SU-DHL-6 (cell line): ENCODE measurements at regions not wholly inside any gene's neighbourhood (a gene's known extent, or its start where the extent isn't known, plus 50 kb on each side); places are given as distances from the start of the nearest gene placed in this dataset.

Experiments used
- H2AFZ ChIP-seq: fragments of 200-600 bp; sonication (generic); 2 replicates; pipeline ENCODE4 v1.6.1; 2014; ENCODE audit warnings: low read depth, mild to moderate bottlenecking, moderate library complexity, mixed read lengths, antibody characterized with exemption, low read length; ENCODE audit not compliant: severe bottlenecking
- H3F3A ChIP-seq: fragments of 200-600 bp; shearing (Covaris generic); 2 replicates; pipeline ENCODE4 v1.6.0; 2016; ENCODE audit warnings: antibody characterized with exemption, mild to moderate bottlenecking; ENCODE audit not compliant: insufficient read depth
- H3K27ac ChIP-seq: fragments of 200-600 bp; sonication (generic); 2 replicates; pipeline ENCODE4 v1.5.1; 2016; ENCODE audit warnings: low read depth, mild to moderate bottlenecking, low read length, moderate library complexity, mixed read lengths
- H3K27me3 ChIP-seq: fragments of 200-600 bp; sonication (generic), shearing (Covaris generic); 2 replicates; pipeline ENCODE4 v1.6.0; 2014; ENCODE audit warnings: mild to moderate bottlenecking, low read length
- H3K36me3 ChIP-seq: fragments of 200-600 bp; sonication (generic); 2 replicates; pipeline ENCODE4 v1.6.1; 2014; ENCODE audit warnings: mild to moderate bottlenecking, low read length, mixed read lengths
- H3K4me2 ChIP-seq: fragments of 300-600, 200-600 bp; shearing (Covaris generic), sonication (generic); 2 replicates; pipeline ENCODE4 v1.6.0; 2014; ENCODE audit warnings: low read length, low read depth, mild to moderate bottlenecking; ENCODE audit not compliant: poor library complexity, severe bottlenecking
- H3K4me3 ChIP-seq: fragments of 200-600 bp; sonication (generic); 2 replicates; pipeline ENCODE4 v1.5.1; 2014; ENCODE audit warnings: antibody characterized with exemption, low read length, mild to moderate bottlenecking, mixed read lengths; ENCODE audit not compliant: insufficient read depth, poor library complexity, severe bottlenecking
- H3K79me2 ChIP-seq: fragments of 200-600 bp; sonication (generic); 2 replicates; pipeline ENCODE4 v1.6.1; 2014; ENCODE audit warnings: mild to moderate bottlenecking, low read length, moderate library complexity; ENCODE audit not compliant: insufficient read depth
- H3K9ac ChIP-seq: fragments of 200-600 bp; sonication (generic); 2 replicates; pipeline ENCODE4 v1.7.0; 2014; ENCODE audit warnings: mild to moderate bottlenecking, low read length
- H3K9me2 ChIP-seq: fragments of 200-600 bp; sonication (generic); replicated peaks from 2 replicates; pipeline ENCODE4 v1.6.1; 2014; ENCODE audit warnings: low read length; ENCODE audit not compliant: insufficient read depth
- H3K9me3 ChIP-seq: fragments of 200-600 bp; sonication (generic); 2 replicates; pipeline ENCODE4 v1.6.1; 2014; ENCODE audit warnings: low read length, mixed read lengths; ENCODE audit not compliant: insufficient read depth
- H4K20me1 ChIP-seq: fragments of 200-600 bp; sonication (generic); 2 replicates; pipeline ENCODE4 v1.6.1; 2014; ENCODE audit warnings: low read depth, mild to moderate bottlenecking, antibody characterized with exemption, low read length, moderate library complexity, mixed read lengths
- CTCF ChIP-seq: fragments of 200-600 bp; sonication (generic); IDR thresholded peaks from one replicate; pipeline ENCODE4 v1.5.1; 2017; ENCODE audit warnings: antibody characterized with exemption, mild to moderate bottlenecking, low read length, moderate library complexity; ENCODE audit not compliant: insufficient read depth, poor library complexity, severe bottlenecking
- EZH2phosphoT487 ChIP-seq: fragments of 200-600 bp; sonication (generic), shearing (Covaris generic); conservative IDR thresholded peaks from 2 replicates; pipeline ENCODE4 v1.6.1; 2018; ENCODE audit warnings: mild to moderate bottlenecking, antibody characterized with exemption, low read length, moderate library complexity, mixed read lengths

- Histone ChIP-seq H3K4me2 (no peak overlapping the region), H3K27me3 (no peaks in the 10 kb centered on the region), H3K9me2 (no peaks in the 10 kb centered on the region), H4K20me1 (no peaks in the 10 kb centered on the region), H3K79me2 (no peaks in the 10 kb centered on the region), H3K9ac (no peak overlapping the region), H3K9me3 (no peaks in the 10 kb centered on the region), H3K4me3 (no peak overlapping the region), H3K36me3 (no peaks in the 10 kb centered on the region), H3F3A (no peaks in the 10 kb centered on the region), H3K27ac (no peak overlapping the region), H2AFZ (peak overlapping the region; percentile 23)
- TF ChIP-seq EZH2phosphoT487 (no peak), CTCF (no peak)
Measured at GRCh38 chr1:88060112-88060673, 623.9 kb upstream of the PKN2 start.

GRCh38 chr1:88060750-88061491 is 623.2 kb upstream of the PKN2 start:
- Histone ChIP-seq H4K20me1 (no peaks in the 10 kb centered on the region), H3K27ac (no peak overlapping the region), H3K36me3 (no peaks in the 10 kb centered on the region), H3K27me3 (no peaks in the 10 kb centered on the region), H3K9ac (no peak overlapping the region), H3K9me3 (no peaks in the 10 kb centered on the region), H3K4me2 (no peak overlapping the region), H3K4me3 (no peak overlapping the region), H3K79me2 (no peaks in the 10 kb centered on the region), H3F3A (no peaks in the 10 kb centered on the region), H2AFZ (peak overlapping the region; percentile 23), H3K9me2 (no peaks in the 10 kb centered on the region)
- TF ChIP-seq CTCF (no peak), EZH2phosphoT487 (no peak)

GRCh38 chr1:88061492-88062177 is 622.4 kb upstream of the PKN2 start:
- H3K4me2 ChIP-seq, result no peak overlapping the region
- no peak overlapping the region for H3K27ac ChIP-seq

More at GRCh38 chr1:88061492-88062177, 622.4 kb upstream of the PKN2 start:
- Histone ChIP-seq H3K9me2 (no peaks in the 10 kb centered on the region), H3K4me3 (no peak overlapping the region), H3F3A (no peaks in the 10 kb centered on the region), H3K9me3 (no peaks in the 10 kb centered on the region), H3K9ac (no peak overlapping the region), H2AFZ (no peak overlapping the region), H3K79me2 (no peaks in the 10 kb centered on the region), H3K27me3 (no peaks in the 10 kb centered on the region), H3K36me3 (no peaks in the 10 kb centered on the region), H4K20me1 (no peaks in the 10 kb centered on the region)
- TF ChIP-seq EZH2phosphoT487 (no peak), CTCF (peak; percentile 87)
